IMR-90 (cell line): ENCODE measurements at regions not wholly inside any gene's neighbourhood (a gene's known extent, or its start where the extent isn't known, plus 50 kb on each side); places are given as distances from the start of the nearest gene placed in this dataset.

Experiments used
- ATAC-seq: fragments of 200-7000 bp; cut with Tn5 transposase; 2 replicates; pipeline ENCODE4 v1.9.1; 2020; ENCODE audit warnings: low read depth, mild to moderate bottlenecking, moderate library complexity
- BruUV-seq: library from RNA; stranded (reverse); fragments of 400-500 nt; replicated peaks from 2 replicates; lab custom pipeline; 2021; lab: Mats Ljungman, UMichigan
- CTCF ChIA-PET: fragments of 300-600 bp; formaldehyde crosslinking; extraction: SDS; loops from one replicate; lab custom pipeline; 2021; ENCODE audit warnings: antibody characterized with exemption; lab: Yijun Ruan, JAX
- POLR2A ChIA-PET: fragments of 300-600 bp; sonication (Branson Sonifier 250); formaldehyde crosslinking; loops from one replicate; lab custom pipeline; 2022; ENCODE audit warnings: antibody characterized with exemption; ENCODE audit not compliant: unreplicated experiment; lab: Charles Lee
- DNase-seq: peaks from one replicate; pipeline ENCODE4 v3.0.0; 2013
- H2AFZ ChIP-seq: replicated peaks from 2 replicates; pipeline ENCODE3; 2013; ENCODE audit warnings: low read length, mild to moderate bottlenecking; ENCODE audit not compliant: poor library complexity
- H2AK5ac ChIP-seq: 2 replicates; pipeline ENCODE4 v1.6.1; 2013; ENCODE audit warnings: low read depth, low read length, inconsistent platforms
- H2AK9ac ChIP-seq: replicated peaks from 2 replicates; pipeline ENCODE3; 2013; ENCODE audit warnings: mild to moderate bottlenecking, low read depth, low read length, moderate library complexity; ENCODE audit not compliant: poor library complexity
- H2BK120ac ChIP-seq: 2 replicates; pipeline ENCODE4 v1.6.1; 2013; ENCODE audit warnings: low read depth, low read length, inconsistent platforms
- H2BK15ac ChIP-seq: 3 replicates; pipeline ENCODE4 v1.6.1; 2013; ENCODE audit warnings: low read depth, low read length, inconsistent platforms
- H2BK20ac ChIP-seq: 2 replicates; pipeline ENCODE4 v1.6.1; 2013; ENCODE audit warnings: low read depth, mild to moderate bottlenecking, inconsistent platforms, low read length, moderate library complexity
- H2BK5ac ChIP-seq: 2 replicates; pipeline ENCODE4 v1.6.1; 2013; ENCODE audit warnings: mild to moderate bottlenecking, low read depth, low read length, inconsistent platforms; ENCODE audit not compliant: poor library complexity, severe bottlenecking
- H3K14ac ChIP-seq: replicated peaks from 2 replicates; pipeline ENCODE4 v1.6.1; 2013; ENCODE audit warnings: low read depth, low read length, inconsistent platforms
- H3K18ac ChIP-seq: 2 replicates; pipeline ENCODE4 v1.6.1; 2013; ENCODE audit warnings: low read depth, low read length, control low read depth
- H3K23ac ChIP-seq: 2 replicates; pipeline ENCODE4 v1.6.1; 2013; ENCODE audit warnings: low read depth, low read length, inconsistent platforms
- H3K27ac ChIP-seq: 2 replicates; pipeline ENCODE4 v1.5.1; 2013; ENCODE audit warnings: mild to moderate bottlenecking, control low read depth, low read length; ENCODE audit not compliant: insufficient read depth
- H3K27me3 ChIP-seq: 2 replicates; pipeline ENCODE4 v1.6.1; 2013; ENCODE audit warnings: low read length; ENCODE audit not compliant: control insufficient read depth, insufficient read depth
- H3K36me3 ChIP-seq: 2 replicates; pipeline ENCODE4 v1.6.1; 2013; ENCODE audit warnings: low read length, mixed read lengths; ENCODE audit not compliant: control insufficient read depth, insufficient read depth
- H3K4ac ChIP-seq: 2 replicates; pipeline ENCODE4 v1.6.1; 2013; ENCODE audit warnings: low read depth, low read length, inconsistent platforms
- H3K4me1 ChIP-seq: 2 replicates; pipeline ENCODE4 v1.6.1; 2013; ENCODE audit warnings: low read length, mixed read lengths; ENCODE audit not compliant: control insufficient read depth, insufficient read depth
- H3K4me2 ChIP-seq: 2 replicates; pipeline ENCODE4 v1.6.1; 2013; ENCODE audit warnings: low read depth, mild to moderate bottlenecking, control low read depth, low read length, moderate library complexity
- H3K4me3 ChIP-seq: 2 replicates; pipeline ENCODE4 v1.5.1; 2013; ENCODE audit warnings: low read depth, mild to moderate bottlenecking, control low read depth, low read length, moderate library complexity; ENCODE audit not compliant: insufficient read depth
- H3K56ac ChIP-seq: 2 replicates; pipeline ENCODE4 v1.6.1; 2013; ENCODE audit warnings: low read length, inconsistent platforms; ENCODE audit not compliant: insufficient read depth; ENCODE audit errors: extremely low read depth
- H3K79me1 ChIP-seq, 2 experiments: 2 replicates each; pipeline ENCODE4 v1.6.1; 2013; ENCODE audit warnings: low read length in 2 of 2, inconsistent platforms in 1 of 2, low read depth in 1 of 2
- H3K9ac ChIP-seq: 2 replicates; pipeline ENCODE4 v1.6.1; 2013; ENCODE audit warnings: low read depth, low read length, control low read depth
- H3K9me1 ChIP-seq: 2 replicates; pipeline ENCODE4 v1.6.1; 2013; ENCODE audit warnings: low read length, inconsistent platforms; ENCODE audit not compliant: insufficient read depth
- H3K9me3 ChIP-seq: 2 replicates; pipeline ENCODE4 v1.6.1; 2013; ENCODE audit warnings: low read length; ENCODE audit not compliant: control insufficient read depth, insufficient read depth
- H4K20me1 ChIP-seq: 2 replicates; pipeline ENCODE4 v1.6.1; 2013; ENCODE audit warnings: low read length, inconsistent platforms; ENCODE audit not compliant: insufficient read depth
- H4K5ac ChIP-seq: 2 replicates; pipeline ENCODE4 v1.6.1; 2013; ENCODE audit warnings: mild to moderate bottlenecking, low read depth, low read length, control low read depth
- H4K8ac ChIP-seq, 2 experiments: 2 replicates each; pipeline ENCODE4 v1.6.1; 2013; ENCODE audit warnings: low read depth in 2 of 2, low read length in 2 of 2, control low read depth in 1 of 2, inconsistent platforms in 1 of 2
- H4K91ac ChIP-seq: 2 replicates; pipeline ENCODE4 v1.6.1; 2013; ENCODE audit warnings: low read depth, low read length, inconsistent platforms; ENCODE audit not compliant: insufficient read depth
- CEBPB ChIP-seq: IDR thresholded peaks from 2 replicates; pipeline ENCODE4 v1.6.1; 2012; ENCODE audit warnings: low read depth, low read length, improper control_type of control experiment
- CHD1 ChIP-seq: IDR thresholded peaks from 2 replicates; pipeline ENCODE4 v1.6.1; 2012; ENCODE audit warnings: low read depth, low read length, improper control_type of control experiment
- CTCF ChIP-seq: conservative IDR thresholded peaks from 2 replicates; pipeline ENCODE4 v1.5.1; 2012; ENCODE audit warnings: mild to moderate bottlenecking, low read depth, low read length, improper control_type of control experiment
- ELK1 ChIP-seq: fragments of 150-350 bp; IDR thresholded peaks from 2 replicates; pipeline ENCODE4 v1.6.1; 2016; ENCODE audit warnings: low read depth, mild to moderate bottlenecking, low read length, moderate library complexity, borderline replicate concordance
- FOS ChIP-seq: fragments of 150-350 bp; IDR thresholded peaks from 2 replicates; pipeline ENCODE4 v1.6.1; 2016; ENCODE audit warnings: low read depth, low read length
- POLR2A ChIP-seq: IDR thresholded peaks from 2 replicates; pipeline ENCODE4 v1.6.1; 2012; ENCODE audit warnings: mild to moderate bottlenecking, low read depth, low read length
- RCOR1 ChIP-seq: IDR thresholded peaks from 2 replicates; pipeline ENCODE4 v1.6.1; 2012; ENCODE audit warnings: mild to moderate bottlenecking, low read length, improper control_type of control experiment; ENCODE audit not compliant: insufficient replicate concordance
- SMC3 ChIP-seq: fragments of 150-350 bp; IDR thresholded peaks from 2 replicates; pipeline ENCODE4 v1.6.1; 2016; ENCODE audit warnings: low read depth, mild to moderate bottlenecking, antibody characterized with exemption, low read length, moderate library complexity
- WGBS, 2 experiments: methylation state at CpG; one replicate each; pipeline versions ENCODE4 v1.1.5 to v1.1.7; 2013; ENCODE audit warnings: missing lambda C conversion rate in 2 of 2; ENCODE audit not compliant: insufficient read length in 1 of 2; ENCODE audit errors: extremely low coverage in 2 of 2; 5-methylcytosine and 5-hydroxymethylcytosine counted together
- dilution Hi-C: fragments of 300-500 bp; cut with HindIII; formaldehyde crosslinking; loops from one replicate; pipeline ENCODE4 v1.14.3; 2018; ENCODE audit warnings: low sequenced_read_pairs; ENCODE audit not compliant: unreplicated experiment
- in situ Hi-C: fragments of 300-500 bp; cut with MboI; formaldehyde crosslinking; loops from 3 replicates; pipeline ENCODE4 v1.14.3; 2019; ENCODE audit warnings: low sequenced_read_pairs, inconsistent platforms, mixed read lengths
- intact Hi-C: fragments of 100-400 bp; cut with micrococcal nuclease; formaldehyde crosslinking; loops from 2 replicates; pipeline ENCODE4 v1.10.0; 2022
- TF ChIP-seq, protein P1 (sequence below): fragments of 150-350 bp; IDR thresholded peaks from 2 replicates; pipeline ENCODE4 v1.6.1; 2017; ENCODE audit warnings: mild to moderate bottlenecking, antibody characterized with exemption, low read length, low read depth

DNA sequence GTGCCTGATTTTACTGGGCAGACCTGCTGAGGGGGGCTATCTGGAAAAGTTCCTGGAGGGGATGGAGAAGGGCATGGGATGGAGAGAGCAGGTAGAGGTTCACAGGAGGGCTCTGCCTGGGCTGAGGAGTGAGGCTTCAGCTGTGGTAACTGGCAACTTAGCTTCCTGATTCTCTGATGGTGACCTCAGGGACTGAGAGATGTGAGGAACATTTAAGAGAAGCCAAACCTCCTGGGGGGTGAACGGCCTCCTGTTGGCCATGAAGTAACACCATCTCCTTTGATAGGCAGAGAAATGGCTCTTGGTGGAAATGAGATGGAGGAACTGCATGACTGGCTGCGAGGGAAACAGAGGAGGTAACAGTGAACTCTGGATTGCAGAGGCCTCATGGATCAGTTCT lies 97.3 kb upstream of the ROPN1 start:
- Histone ChIP-seq H3K56ac (no peak overlapping the region), H3K23ac (no peak overlapping the region), H2AK9ac (no peak overlapping the region), H2BK20ac (no peak overlapping the region), H3K79me1 (no peaks in the 10 kb centered on the region; a peak in 1 of 4 replicates), H3K27me3 (peaks cover 9% of the 10 kb centered on the region), H3K9me1 (peaks cover 4% of the 10 kb centered on the region; the same call in 1 of the 2 replicates), H3K4ac (no peak overlapping the region), H3K27ac (no peak overlapping the region), H3K4me2 (no peak overlapping the region), H4K8ac (no peak overlapping the region), H4K91ac (no peak overlapping the region), H3K9ac (no peak overlapping the region), H3K36me3 (no peaks in the 10 kb centered on the region), H4K20me1 (no peaks in the 10 kb centered on the region; the same call in 1 of the 2 replicates), H4K5ac (no peak overlapping the region), H2AFZ (no peak overlapping the region), H2BK120ac (no peak overlapping the region), H2AK5ac (no peak overlapping the region), H3K9me3 (no peaks in the 10 kb centered on the region), H2BK15ac (no peak overlapping the region), H3K14ac (no peak overlapping the region), H3K18ac (no peak overlapping the region), H3K4me1 (peaks cover under 1% of the 10 kb centered on the region; the same call in 1 of the 2 replicates), H3K4me3 (no peak overlapping the region), H2BK5ac (no peak overlapping the region)
- intact Hi-C loops = no loop called here
- ChIA-PET CTCF (no interaction called here), POLR2A (no interaction called here)
- 40% methylated on average over 1 of the region's 2 CpGs; no CpG with 5 or more reads in 1 of the 2 experiments for WGBS, 2 experiments
- ATAC-seq (no peak), DNase-seq (no peak)
- BruUV-seq = no TSS peak
- TF ChIP-seq CTCF (no peak), RCOR1 (no peak), ELK1 (no peak), FOS (no peak), CHD1 (no peak), CEBPB (no peak), POLR2A (no peak), SMC3 (no peak)
- TF ChIP-seq, protein P1, sequence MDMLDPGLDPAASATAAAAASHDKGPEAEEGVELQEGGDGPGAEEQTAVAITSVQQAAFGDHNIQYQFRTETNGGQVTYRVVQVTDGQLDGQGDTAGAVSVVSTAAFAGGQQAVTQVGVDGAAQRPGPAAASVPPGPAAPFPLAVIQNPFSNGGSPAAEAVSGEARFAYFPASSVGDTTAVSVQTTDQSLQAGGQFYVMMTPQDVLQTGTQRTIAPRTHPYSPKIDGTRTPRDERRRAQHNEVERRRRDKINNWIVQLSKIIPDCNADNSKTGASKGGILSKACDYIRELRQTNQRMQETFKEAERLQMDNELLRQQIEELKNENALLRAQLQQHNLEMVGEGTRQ = no peak
- dilution Hi-C loops = no loop called here
- in situ Hi-C loops = no loop called here
